Astrocyte of the hippocampus (primary cell): ENCODE measurements at regions not wholly inside any gene's neighbourhood (a gene's known extent, or its start where the extent isn't known, plus 50 kb on each side); places are given as distances from the start of the nearest gene placed in this dataset.

Source experiments
- DNase-seq: peaks from one replicate; pipeline ENCODE4 v3.0.0; 2011; ENCODE audit warnings: low read depth, low spot score

- no peak for DNase-seq
Measured at GRCh38 chr2:181341855-181342600, 115.2 kb upstream of the ITGA4 start.

DNA sequence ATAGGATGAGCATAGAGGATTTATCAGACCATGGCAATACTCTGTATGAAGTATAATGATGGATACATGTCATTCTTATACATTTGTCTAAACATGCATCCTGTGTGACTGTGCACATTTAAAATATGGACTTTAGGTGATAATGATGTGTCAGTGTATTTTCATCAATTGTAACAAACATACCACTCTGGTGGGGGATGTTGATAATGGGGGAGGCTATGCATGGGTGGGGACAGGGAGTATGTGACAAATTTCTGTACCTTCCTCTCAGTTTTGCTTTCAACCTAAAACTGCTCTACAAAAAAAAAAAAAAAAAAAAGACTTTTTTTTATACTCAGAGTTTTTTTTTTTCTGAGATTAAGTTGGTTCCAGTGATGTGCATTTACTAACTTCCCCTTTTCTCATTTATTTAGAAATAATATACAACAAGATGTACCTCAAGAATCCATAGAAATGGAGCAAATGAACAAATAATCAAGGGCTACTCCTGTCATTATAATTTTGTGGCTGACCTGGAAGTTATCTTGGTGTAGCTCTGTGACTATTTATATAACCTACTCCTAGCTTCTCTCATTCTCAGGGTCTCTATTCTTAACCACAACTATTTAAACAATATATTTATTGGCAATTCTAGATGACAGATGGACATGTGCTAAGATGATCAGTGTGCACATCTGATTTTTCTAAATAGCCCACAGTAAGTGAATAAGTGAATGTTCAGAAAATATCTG is 108.9 kb upstream of the ITGA4 start:
- DNase-seq: no peak

DNA sequence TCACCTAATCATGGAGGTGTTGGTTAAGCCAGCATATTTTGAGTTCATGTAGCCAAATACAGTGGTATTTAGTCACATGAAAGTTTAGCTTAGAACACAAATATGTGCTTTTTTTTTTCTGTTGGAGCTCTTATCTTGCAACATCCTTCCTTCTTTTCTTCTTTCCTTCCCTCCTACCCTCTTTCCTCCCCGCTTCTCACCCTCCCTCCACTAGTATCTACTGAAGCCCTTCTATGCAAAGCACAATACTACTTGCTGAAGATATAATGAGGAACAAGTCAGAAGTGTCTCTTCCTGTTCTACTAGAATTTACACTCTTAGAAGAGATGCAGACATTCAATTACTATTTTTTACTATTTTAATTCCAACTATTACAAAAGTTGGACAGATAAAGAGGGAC is 105.0 kb upstream of the ITGA4 start:
- no peak for DNase-seq

DNA sequence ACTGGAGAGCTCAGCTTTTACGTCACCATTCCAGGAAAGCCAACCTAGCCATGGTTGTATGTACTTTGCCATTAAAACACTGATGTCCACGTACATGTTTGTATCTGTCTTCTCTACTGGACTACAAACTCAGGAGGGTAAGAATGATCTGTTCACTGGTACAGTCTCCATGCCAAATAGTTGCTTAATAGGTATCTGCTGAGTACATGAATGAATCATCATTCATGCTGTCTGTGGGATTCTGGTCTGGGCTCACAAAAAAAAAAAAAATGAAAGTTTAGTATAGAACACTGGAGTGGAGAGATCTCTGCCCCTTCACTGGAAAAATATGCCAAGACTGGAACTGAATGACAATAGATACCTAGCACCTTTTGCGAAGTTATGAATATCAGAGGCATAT is 102.6 kb upstream of the ITGA4 start:
- DNase-seq: peak; percentile 64

DNA sequence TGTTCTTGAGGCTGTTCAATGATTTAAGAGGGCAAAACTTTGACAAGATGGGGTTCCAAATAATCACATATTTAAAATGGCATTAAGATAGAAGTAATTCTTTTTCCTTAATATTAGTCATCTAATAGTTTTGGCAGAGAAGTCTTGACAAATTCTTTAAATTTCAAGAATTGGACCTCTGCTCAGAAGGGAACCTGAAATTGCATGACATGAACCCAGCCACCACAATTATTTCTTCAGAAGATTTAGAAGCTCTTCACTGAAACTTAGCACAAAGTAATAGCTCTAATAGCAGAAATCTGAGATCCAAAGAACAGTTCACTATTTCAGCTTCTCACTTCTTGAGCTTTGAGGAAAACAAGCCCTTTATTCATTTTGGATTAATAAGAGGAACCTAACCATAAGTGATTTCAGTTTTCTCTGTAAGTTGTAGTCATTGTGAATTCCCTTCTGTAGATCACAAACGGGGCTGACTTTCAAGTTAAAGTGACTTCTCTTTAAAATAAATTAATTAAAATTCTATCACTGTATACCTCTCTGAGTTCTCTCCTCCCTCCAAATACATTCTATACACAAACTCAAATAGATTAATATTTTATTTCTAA is 100.6 kb upstream of the ITGA4 start:
- DNase-seq: no peak

DNA sequence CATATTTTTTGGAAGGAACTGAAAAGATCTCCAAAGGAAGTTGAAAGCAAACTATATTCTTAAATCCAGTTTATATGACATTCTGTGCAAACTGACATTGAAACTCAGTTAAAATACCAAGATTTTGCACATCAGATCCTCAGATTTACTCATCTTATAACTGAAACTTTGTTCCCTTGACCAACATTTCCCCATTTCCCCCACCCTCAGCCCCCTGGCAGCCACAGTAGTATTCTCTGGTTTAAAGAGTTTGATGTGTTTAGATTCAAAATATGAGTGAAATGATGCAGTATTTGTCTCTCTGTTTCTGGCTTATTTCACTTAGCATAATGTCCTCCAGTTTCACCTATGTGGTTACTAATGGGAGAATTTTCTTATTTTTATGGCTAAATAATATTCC is 99.2 kb upstream of the ITGA4 start:
- no peak for DNase-seq

- no peak for DNase-seq
Measured at GRCh38 chr2:181362561-181362960, 94.6 kb upstream of the ITGA4 start.

GRCh38 chr2:181363164-181363563 is 94.0 kb upstream of the ITGA4 start:
- no peak for DNase-seq

DNA sequence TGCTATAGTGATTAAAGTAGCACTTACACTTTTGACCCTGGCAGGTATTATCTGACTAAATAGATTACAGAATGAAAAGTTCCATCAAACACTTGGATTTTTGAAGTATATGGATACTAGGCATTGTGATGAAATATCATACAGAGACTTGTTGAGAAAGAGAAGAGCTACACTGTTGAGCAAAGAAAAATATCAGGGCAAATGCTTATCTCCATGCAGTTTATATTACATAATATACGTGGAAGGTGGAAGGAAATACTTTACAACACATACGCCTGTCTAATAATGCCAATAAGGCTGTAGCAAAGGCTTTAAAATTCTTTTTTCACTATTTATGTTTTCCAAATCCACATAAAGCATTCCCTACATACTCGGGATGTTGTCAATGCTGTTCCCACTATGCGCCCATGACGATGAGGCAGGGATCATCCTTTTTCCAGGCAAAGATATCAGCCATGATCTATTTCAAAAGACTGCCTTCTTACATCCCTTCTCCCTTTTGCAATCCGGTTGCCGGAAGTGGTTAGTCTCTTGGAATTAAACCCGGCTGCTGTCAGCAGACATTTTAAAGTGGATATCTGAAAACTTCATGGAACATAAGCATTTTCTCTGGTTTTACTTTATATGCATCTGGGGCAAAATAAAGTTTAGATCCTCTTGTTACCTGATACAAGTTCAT is 92.6 kb upstream of the ITGA4 start:
- no peak for DNase-seq

DNA sequence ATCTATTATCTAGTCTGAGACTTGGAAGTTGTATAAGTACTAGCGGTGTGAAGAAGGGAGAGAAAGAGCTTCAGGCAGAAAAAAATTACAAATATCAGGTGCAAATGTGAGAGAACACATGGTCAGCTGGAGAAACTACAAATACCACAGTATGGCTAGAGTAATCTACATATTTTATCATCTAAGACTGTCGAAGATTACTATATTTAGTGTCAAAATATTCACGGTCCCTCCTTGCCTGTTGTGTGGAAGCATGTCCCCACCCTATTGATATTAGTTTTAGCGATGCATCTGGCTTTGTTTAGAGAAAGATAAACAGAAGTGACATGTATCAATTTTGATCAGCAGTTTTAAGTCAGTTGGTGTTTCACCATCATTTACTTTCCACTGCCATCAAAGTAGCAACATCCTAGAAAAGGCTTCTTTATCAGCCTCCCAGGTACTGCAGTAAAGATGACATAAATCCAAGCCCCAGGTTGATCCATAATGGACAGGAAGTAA is 90.5 kb upstream of the ITGA4 start:
- no peak for DNase-seq

- no peak for DNase-seq
Measured at GRCh38 chr2:181367411-181367810, 89.8 kb upstream of the ITGA4 start.

GRCh38 chr2:181367906-181368435 is 89.2 kb upstream of the ITGA4 start:
- DNase-seq: no peak

GRCh38 chr2:181370126-181370525 is 87.1 kb upstream of the ITGA4 start:
- no peak for DNase-seq

DNA sequence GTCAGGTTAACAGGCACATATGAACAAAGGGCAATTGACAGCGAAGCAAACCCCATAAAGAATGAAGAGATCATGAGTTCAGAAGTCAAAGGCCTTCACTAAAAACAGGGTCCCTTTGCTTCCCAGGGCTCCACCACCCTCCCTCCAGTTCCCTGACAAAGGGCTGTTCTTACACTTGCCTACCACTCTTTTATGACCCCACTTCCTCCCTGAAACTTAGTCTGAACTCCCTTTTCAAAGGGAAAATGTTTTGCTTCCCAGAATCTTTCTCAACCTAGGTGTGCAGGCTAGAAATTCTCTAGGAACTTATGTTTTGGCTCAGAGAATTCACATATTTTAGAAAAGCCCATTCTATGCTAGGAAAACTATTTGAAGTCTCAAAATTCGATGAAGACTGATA is 86.0 kb upstream of the ITGA4 start:
- DNase-seq: no peak

GRCh38 chr2:181371782-181372645 is 85.2 kb upstream of the ITGA4 start:
- DNase-seq: peak; percentile 75

DNA sequence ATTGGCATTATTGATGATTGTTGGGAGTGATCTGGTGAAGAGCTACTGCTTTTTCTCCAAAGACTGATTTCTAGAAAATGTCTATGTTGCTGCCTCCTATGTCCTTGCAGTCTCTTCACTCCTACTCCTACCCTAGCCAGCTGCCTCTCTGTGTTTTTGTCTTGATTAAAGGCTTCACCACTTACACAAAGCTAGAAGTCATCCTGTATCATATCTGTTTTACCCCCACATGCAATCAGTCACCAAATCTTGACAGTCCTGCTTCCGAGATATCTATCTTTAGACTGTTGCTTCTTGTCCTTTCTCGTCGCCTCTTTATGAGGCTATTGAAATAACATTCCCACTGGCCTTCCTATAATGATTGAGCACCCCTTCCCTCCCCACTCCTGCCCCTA is 84.5 kb upstream of the ITGA4 start:
- no peak for DNase-seq

GRCh38 chr2:181374781-181375675 is 82.2 kb upstream of the ITGA4 start:
- peak; percentile 26 for DNase-seq

DNA sequence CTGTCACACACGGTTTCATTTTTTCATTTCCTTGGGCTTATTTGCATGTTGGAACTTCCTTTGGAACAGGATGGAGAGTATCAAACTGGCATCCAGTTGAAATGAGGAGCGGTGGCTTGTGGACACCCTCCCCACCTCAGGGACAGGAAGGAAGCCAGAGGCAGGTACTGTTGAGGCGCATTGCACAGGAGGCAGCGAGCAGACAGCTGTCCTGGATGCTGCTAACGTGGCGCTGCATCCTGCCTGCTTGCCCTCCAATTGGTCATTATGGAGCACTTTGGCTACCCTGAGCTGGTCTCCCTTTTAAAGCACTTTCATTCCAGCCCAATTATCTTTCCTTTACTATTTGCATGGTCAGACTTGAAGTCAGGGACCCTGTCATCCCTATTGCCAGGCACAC is 80.7 kb upstream of the ITGA4 start:
- DNase-seq: no peak

GRCh38 chr2:181376999-181377398 is 80.2 kb upstream of the ITGA4 start:
- no peak for DNase-seq

- DNase-seq: no peak
Measured at GRCh38 chr2:181378491-181378890, 78.7 kb upstream of the ITGA4 start.
